ENCODE measurements at regions not wholly inside any gene's neighbourhood (a gene's known extent, or its start where the extent isn't known, plus 50 kb on each side); places are given as distances from the start of the nearest gene placed in this dataset.

- TF ChIP-seq REST (IDR thresholded peaks at IDR 0.05; ENCODE audit: insufficient replicate concordance, low read depth) (no peak), CTCF (IDR thresholded peaks at IDR 0.05; ENCODE audit: insufficient read depth, low read length) (no peak)
Measured at GRCh38 chr4:157443537-157443936, 223.0 kb downstream of the GRIA2 start.

All from HL-60 (cell line).